Prostate gland (tissue), 2 donors: ENCODE measurements at regions not wholly inside any gene's neighbourhood (a gene's known extent, or its start where the extent isn't known, plus 50 kb on each side); places are given as distances from the start of the nearest gene placed in this dataset.

Experiments used
- DNase-seq: peaks from one replicate; pipeline ENCODE4 v3.0.0-alpha.2; 2019; ENCODE audit warnings: low spot score
- H3K27ac ChIP-seq, 2 donors: fragments of 200-600 bp; sonication (generic); 2 replicates each; pipeline ENCODE4 v1.5.1; 2017 to 2019
- H3K27me3 ChIP-seq: fragments of 200-600 bp; sonication (generic); replicated peaks from 2 replicates; pipeline ENCODE4 v1.5.1; 2019; ENCODE audit not compliant: insufficient read depth
- H3K36me3 ChIP-seq, 2 donors: fragments of 200-600 bp; sonication (generic); 1 replicate in 1 of 2; 2 replicates in 1 of 2; pipeline versions ENCODE4 v1.5.1 to v1.8.1; 2017 to 2019
- H3K4me1 ChIP-seq: fragments of 200-600 bp; sonication (generic); replicated peaks from 2 replicates; pipeline ENCODE4 v1.5.1; 2019
- H3K4me3 ChIP-seq, 2 donors: fragments of 200-600 bp; sonication (generic); 2 replicates each; pipeline ENCODE4 v1.5.1; 2017 to 2019
- H3K9me3 ChIP-seq: fragments of 200-600 bp; sonication (generic); 2 replicates; pipeline ENCODE4 v1.5.1; 2017
- POLR2A ChIP-seq: fragments of 450-650 bp; IDR thresholded peaks from one replicate; pipeline ENCODE4 v1.6.1; 2016; ENCODE audit warnings: antibody characterized with exemption, mild to moderate bottlenecking
- POLR2AphosphoS5 ChIP-seq: sonication (generic); formaldehyde crosslinking; IDR thresholded peaks from one replicate; pipeline ENCODE4 v1.6.1; 2017; ENCODE audit warnings: antibody characterized with exemption
- WGBS: methylation state at CpG from one replicate; pipeline ENCODE4 v1.1.5; 2018; 5-methylcytosine and 5-hydroxymethylcytosine counted together
- intact Hi-C: fragments of 100-400 bp; cut with DNase I; formaldehyde crosslinking; loops from one replicate; pipeline ENCODE4 v1.14.2; 2022
- TF ChIP-seq, protein P1 (sequence below), 4 experiments: fragments of 200-600 bp in 2 of 4; fragments of 450-650 bp in 2 of 4; sonication (generic) in 2 of 4; IDR thresholded peaks; 1 replicate in 3 of 4; 2 replicates in 1 of 4; pipeline ENCODE4 v1.5.1; 2016 to 2019; ENCODE audit warnings: antibody characterized with exemption in 4 of 4, mild to moderate bottlenecking in 2 of 4, moderate library complexity in 2 of 4

DNA sequence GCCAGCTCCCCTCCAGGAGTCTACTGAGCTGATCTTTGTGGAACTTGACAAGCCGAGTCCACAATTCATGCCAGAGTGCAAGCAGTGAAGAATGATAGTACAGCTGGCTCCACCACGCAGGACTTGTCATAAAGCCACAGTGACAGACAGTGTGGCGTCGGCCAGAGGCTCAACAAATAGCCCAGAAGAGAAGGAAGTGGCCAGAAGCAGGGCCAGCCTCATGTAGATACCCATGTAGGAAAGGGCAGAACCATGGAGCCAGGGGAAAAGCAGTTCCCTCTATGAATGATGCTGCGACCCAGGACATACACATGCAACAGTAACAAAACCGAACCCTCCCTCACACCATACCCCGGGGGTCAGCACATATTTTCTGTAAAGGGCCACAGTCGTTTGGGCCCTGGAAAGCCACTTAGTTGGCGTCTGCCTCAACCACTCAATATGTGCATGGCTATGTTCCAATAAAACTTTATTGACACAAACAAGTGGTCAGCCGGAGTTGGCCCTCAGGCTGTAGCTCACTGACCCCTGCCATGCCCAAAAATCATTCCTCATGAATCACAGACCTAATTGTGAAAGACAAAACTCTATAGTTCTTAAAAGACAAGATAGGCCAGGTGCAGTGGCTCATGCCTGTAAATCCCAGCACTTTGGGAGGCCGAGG, 161.4 kb downstream of the BRD1 start:
- no peak overlapping the region for H3K27ac ChIP-seq
- H3K4me1 ChIP-seq = no peaks in the 10 kb centered on the region
- H3K36me3 ChIP-seq = no peaks in the 10 kb centered on the region
- no peaks in the 10 kb centered on the region for H3K9me3 ChIP-seq
- H3K4me3 ChIP-seq = no peak overlapping the region
- intact Hi-C loops = no loop called here
- TF ChIP-seq POLR2A = no peak
- TF ChIP-seq, protein P1, sequence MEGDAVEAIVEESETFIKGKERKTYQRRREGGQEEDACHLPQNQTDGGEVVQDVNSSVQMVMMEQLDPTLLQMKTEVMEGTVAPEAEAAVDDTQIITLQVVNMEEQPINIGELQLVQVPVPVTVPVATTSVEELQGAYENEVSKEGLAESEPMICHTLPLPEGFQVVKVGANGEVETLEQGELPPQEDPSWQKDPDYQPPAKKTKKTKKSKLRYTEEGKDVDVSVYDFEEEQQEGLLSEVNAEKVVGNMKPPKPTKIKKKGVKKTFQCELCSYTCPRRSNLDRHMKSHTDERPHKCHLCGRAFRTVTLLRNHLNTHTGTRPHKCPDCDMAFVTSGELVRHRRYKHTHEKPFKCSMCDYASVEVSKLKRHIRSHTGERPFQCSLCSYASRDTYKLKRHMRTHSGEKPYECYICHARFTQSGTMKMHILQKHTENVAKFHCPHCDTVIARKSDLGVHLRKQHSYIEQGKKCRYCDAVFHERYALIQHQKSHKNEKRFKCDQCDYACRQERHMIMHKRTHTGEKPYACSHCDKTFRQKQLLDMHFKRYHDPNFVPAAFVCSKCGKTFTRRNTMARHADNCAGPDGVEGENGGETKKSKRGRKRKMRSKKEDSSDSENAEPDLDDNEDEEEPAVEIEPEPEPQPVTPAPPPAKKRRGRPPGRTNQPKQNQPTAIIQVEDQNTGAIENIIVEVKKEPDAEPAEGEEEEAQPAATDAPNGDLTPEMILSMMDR (IDR thresholded peaks at IDR 0.05) = no peak
- TF ChIP-seq POLR2AphosphoS5 = no peak
- peaks cover 15% of the 10 kb centered on the region for H3K27me3 ChIP-seq
- DNase-seq = no peak
- WGBS = 77% methylated on average over 11 of the region's 11 CpGs

DNA sequence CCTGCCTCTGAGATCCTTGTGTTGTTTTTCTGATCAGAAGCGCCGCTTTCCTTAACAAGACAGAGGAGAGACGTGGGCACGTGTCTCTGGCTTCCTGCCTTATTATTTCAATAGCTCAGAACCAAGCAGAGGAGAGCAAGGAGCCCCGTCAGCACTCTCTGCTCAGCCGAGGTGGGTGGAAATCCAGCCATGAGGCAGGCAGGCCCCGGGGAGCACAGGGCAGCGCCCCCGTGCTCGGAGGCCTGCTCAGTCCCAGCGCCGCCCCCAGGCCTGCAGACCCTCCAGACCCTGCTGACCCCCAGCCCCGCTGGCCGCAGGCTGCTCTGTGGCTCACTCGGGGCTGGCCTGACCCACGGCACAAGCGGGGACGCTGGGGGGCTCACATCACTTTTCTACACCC, 162.8 kb downstream of the BRD1 start:
- no peak for TF ChIP-seq POLR2A
- no peak for TF ChIP-seq POLR2AphosphoS5
- TF ChIP-seq, protein P1 (IDR thresholded peaks at IDR 0.05) = no peak
- Histone ChIP-seq H3K4me1 (no peaks in the 10 kb centered on the region), H3K9me3 (no peaks in the 10 kb centered on the region), H3K4me3 (no peak overlapping the region), H3K27ac (no peak overlapping the region), H3K36me3 (no peaks in the 10 kb centered on the region), H3K27me3 (peaks cover 16% of the 10 kb centered on the region)
- intact Hi-C loops = no loop called here
- 56% methylated on average over 18 of the region's 18 CpGs for WGBS
- DNase-seq = no peak

DNA sequence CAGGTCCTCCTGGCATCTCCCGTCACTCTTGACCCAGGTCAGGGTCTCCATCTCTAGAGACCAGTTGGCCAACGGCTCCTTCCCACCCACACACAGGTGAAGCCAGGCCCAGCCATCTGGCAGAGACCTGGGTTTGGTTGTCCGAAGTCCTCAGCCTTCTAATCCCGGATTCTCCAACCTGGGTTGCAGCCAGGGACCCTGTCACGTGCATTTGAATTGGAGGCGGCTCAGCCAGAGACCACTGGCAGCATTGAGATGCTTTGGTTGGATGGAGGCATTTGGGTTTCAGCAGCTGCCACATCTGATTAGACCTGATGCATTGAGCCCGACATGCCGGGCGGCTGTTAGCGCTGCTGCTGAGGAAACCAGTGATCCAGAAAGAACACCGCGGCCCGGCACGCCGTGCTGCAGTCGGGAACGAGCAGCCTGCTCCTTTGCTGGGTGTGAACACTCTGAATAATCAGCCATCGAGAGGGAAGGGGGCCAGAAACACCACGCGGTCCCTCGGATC, 163.2 kb downstream of the BRD1 start:
- peaks cover 20% of the 10 kb centered on the region for H3K27me3 ChIP-seq
- H3K9me3 ChIP-seq = no peaks in the 10 kb centered on the region
- intact Hi-C loops = no loop called here
- no peak overlapping the region for H3K27ac ChIP-seq
- no peaks in the 10 kb centered on the region for H3K4me1 ChIP-seq
- H3K4me3 ChIP-seq = no peak overlapping the region
- 35% methylated on average over 21 of the region's 21 CpGs for WGBS
- TF ChIP-seq, protein P1 (IDR thresholded peaks at IDR 0.05) = no peak
- no peak for TF ChIP-seq POLR2A
- no peak for TF ChIP-seq POLR2AphosphoS5
- no peak for DNase-seq
- H3K36me3 ChIP-seq = no peaks in the 10 kb centered on the region

DNA sequence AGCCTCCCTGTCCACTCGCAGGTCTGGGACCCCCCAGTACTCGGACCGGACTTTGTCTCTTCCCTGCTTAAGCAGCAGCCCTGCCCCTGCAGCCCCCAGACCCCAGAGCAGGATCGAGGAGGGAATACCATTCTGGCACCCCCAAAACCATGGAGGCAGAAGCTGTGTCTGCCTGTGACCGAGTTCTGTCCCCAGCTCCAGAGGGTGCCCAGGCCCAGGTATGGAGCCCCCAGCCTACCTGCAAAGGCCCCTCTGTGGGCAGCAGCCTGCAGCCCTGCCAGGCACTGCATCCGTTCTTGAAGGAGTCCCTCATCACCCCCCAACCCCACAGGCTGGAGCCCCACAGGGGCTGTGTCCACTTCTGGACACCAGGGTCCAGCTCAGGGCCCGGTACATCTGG, 163.8 kb downstream of the BRD1 start:
- Histone ChIP-seq H3K36me3 (no peaks in the 10 kb centered on the region), H3K4me1 (no peaks in the 10 kb centered on the region), H3K27ac (no peak overlapping the region), H3K4me3 (no peak overlapping the region), H3K27me3 (peaks cover 22% of the 10 kb centered on the region), H3K9me3 (no peaks in the 10 kb centered on the region)
- TF ChIP-seq, protein P1 (IDR thresholded peaks at IDR 0.05) = no peak
- TF ChIP-seq POLR2AphosphoS5 = no peak
- TF ChIP-seq POLR2A = no peak
- 87% methylated on average over 7 of the region's 7 CpGs for WGBS
- no peak for DNase-seq
- intact Hi-C loops = no loop called here

DNA sequence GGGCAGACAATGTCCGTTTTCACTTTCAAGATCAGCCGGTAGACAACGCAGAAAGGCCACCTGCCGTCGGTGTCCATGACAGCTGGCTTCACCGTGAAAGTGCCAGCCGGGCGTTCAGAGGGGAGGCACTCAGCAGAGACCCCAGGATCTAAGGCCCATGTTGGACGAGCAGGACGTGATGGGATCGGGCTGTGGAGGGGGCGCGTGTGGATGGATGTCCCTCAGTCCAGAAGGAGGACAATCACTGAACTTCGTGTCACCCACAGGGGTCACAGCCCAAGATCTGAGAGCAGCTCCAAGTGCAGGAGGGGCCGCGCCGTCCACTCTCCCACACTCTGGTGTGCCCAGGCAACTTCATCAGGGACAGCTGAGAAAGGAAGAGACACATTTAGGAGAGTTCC, 164.4 kb downstream of the BRD1 start:
- no peak for DNase-seq
- Histone ChIP-seq H3K36me3 (no peaks in the 10 kb centered on the region), H3K27ac (no peak overlapping the region), H3K4me3 (no peak overlapping the region), H3K4me1 (no peaks in the 10 kb centered on the region), H3K9me3 (no peaks in the 10 kb centered on the region), H3K27me3 (peaks cover 22% of the 10 kb centered on the region)
- WGBS = 82% methylated on average over 17 of the region's 17 CpGs
- TF ChIP-seq, protein P1 (IDR thresholded peaks at IDR 0.05) = no peak
- TF ChIP-seq POLR2AphosphoS5 = no peak
- TF ChIP-seq POLR2A = no peak
- intact Hi-C loops = no loop called here
